HepG2 (cell line): ENCODE measurements at regions not wholly inside any gene's neighbourhood (a gene's known extent, or its start where the extent isn't known, plus 50 kb on each side); places are given as distances from the start of the nearest gene placed in this dataset.

ENCODE experiments used
- ATAC-seq: fragments of 200-7000 bp; cut with Tn5 transposase; 3 replicates; pipeline ENCODE4 v1.9.1; 2020; ENCODE audit warnings: mild to moderate bottlenecking, moderate library complexity
- BruUV-seq: library from RNA; stranded (reverse); fragments of 400-500 nt; replicated peaks from 2 replicates; lab custom pipeline; 2021; lab: Mats Ljungman, UMichigan
- CTCF ChIA-PET: fragments of 300-600 bp; formaldehyde crosslinking; extraction: SDS; loops from one replicate; lab custom pipeline; 2021; ENCODE audit warnings: low total read pairs, inconsistent platforms, low intra/inter-chr PET ratio; lab: Yijun Ruan, JAX
- POLR2A ChIA-PET: fragments of 350-600 bp; sonication (Branson Sonifier 250); formaldehyde crosslinking; loops from one replicate; lab custom pipeline; 2020; ENCODE audit warnings: antibody characterized with exemption, inconsistent platforms; lab: Yijun Ruan, JAX
- DNase-seq: peaks from one replicate; pipeline ENCODE4 v3.0.0-alpha.2; 2015; ENCODE audit warnings: low spot score
- FAIRE-seq: peaks from 3 replicates; lab custom pipeline; 2011; peaks lifted over from hg19 to GRCh38; lab: Jason Lieb, UNC
- H2AFZ ChIP-seq: one replicate; pipeline ENCODE4 v1.6.1; 2011; ENCODE audit warnings: low read length, inconsistent platforms
- H3K27ac ChIP-seq: fragments of 300-600 bp; 3 replicates; pipeline ENCODE4 v1.8.0; 2011; ENCODE audit warnings: mixed run types, mild to moderate bottlenecking, mixed read lengths, low read length, inconsistent platforms; ENCODE audit not compliant: insufficient read depth; ENCODE audit errors: extremely low read length
- H3K27me3 ChIP-seq, 2 experiments: fragments of 200-600 bp in 1 of 2; 2 replicates in 1 of 2; 3 replicates in 1 of 2; pipeline versions ENCODE4 v1.6.0 to v1.8.0; 2011; ENCODE audit warnings: low read length in 2 of 2, mild to moderate bottlenecking in 2 of 2, moderate library complexity in 2 of 2, inconsistent platforms in 1 of 2; ENCODE audit not compliant: insufficient read depth in 2 of 2, control insufficient read depth in 1 of 2
- H3K36me3 ChIP-seq, 2 experiments: fragments of 200-600 bp in 1 of 2; replicated peaks in 1 of 2; 2 replicates in 1 of 2; 3 replicates in 1 of 2; pipeline versions ENCODE4 v1.5.1 to v1.8.0; 2011; ENCODE audit warnings: low read length in 2 of 2, inconsistent platforms in 1 of 2; ENCODE audit not compliant: insufficient read depth in 2 of 2, control insufficient read depth in 1 of 2
- H3K4me1 ChIP-seq: 2 replicates; pipeline ENCODE4 v1.5.1; 2012; ENCODE audit warnings: low read length, inconsistent platforms; ENCODE audit not compliant: insufficient read depth
- H3K4me2 ChIP-seq: 2 replicates; pipeline ENCODE4 v1.6.0; 2011; ENCODE audit warnings: low read depth, low read length, inconsistent platforms
- H3K4me3 ChIP-seq, 3 experiments: fragments of 200-600 bp in 1 of 3; sonication (generic), shearing (Covaris generic) in 1 of 3; replicated peaks in 1 of 3; 2 replicates each; pipeline ENCODE4 v1.5.1; 2011 to 2016; ENCODE audit warnings: low read length in 3 of 3, inconsistent platforms in 2 of 3, low read depth in 2 of 3, mild to moderate bottlenecking in 2 of 3, control low read depth in 1 of 3, mixed read lengths in 1 of 3; ENCODE audit not compliant: insufficient read depth in 1 of 3
- H3K79me2 ChIP-seq: one replicate; pipeline ENCODE4 v1.6.1; 2011; ENCODE audit warnings: low read length, inconsistent platforms; ENCODE audit not compliant: insufficient read depth
- H3K9ac ChIP-seq: 2 replicates; pipeline ENCODE4 v1.6.0; 2011; ENCODE audit warnings: mild to moderate bottlenecking, low read depth, low read length, inconsistent platforms; ENCODE audit not compliant: insufficient read depth
- H3K9me3 ChIP-seq: 2 replicates; pipeline ENCODE4 v1.5.1; 2012; ENCODE audit warnings: mild to moderate bottlenecking, low read length
- H4K20me1 ChIP-seq: 2 replicates; pipeline ENCODE4 v1.6.0; 2011; ENCODE audit warnings: inconsistent platforms, mild to moderate bottlenecking, low read length, moderate library complexity; ENCODE audit not compliant: insufficient read depth
- REST ChIP-seq, 2 experiments: IDR thresholded peaks; 2 replicates each; pipeline ENCODE4 v1.6.1; 2011 to 2012; ENCODE audit warnings: low read length in 2 of 2, borderline replicate concordance in 1 of 2, low read depth in 1 of 2, mild to moderate bottlenecking in 1 of 2, moderate library complexity in 1 of 2
- RFX3 ChIP-seq: IDR thresholded peaks from 2 replicates; pipeline ENCODE4 v1.6.1; 2016; ENCODE audit warnings: missing biosample characterization, missing genetic modification reagents
- ZFX ChIP-seq: sonication (generic); formaldehyde crosslinking; IDR thresholded peaks from 2 replicates; pipeline ENCODE4 v1.4.0; 2020; ENCODE audit warnings: mild to moderate bottlenecking, low read depth, missing genetic modification reagents, moderate library complexity
- ZNF451 ChIP-seq: sonication (generic); formaldehyde crosslinking; IDR thresholded peaks from 2 replicates; pipeline ENCODE4 v1.5.0; 2020; ENCODE audit warnings: mild to moderate bottlenecking, missing genetic modification reagents
- ZNF543 ChIP-seq: sonication (generic); formaldehyde crosslinking; IDR thresholded peaks from 2 replicates; pipeline ENCODE4 v1.4.0; 2020; ENCODE audit warnings: mild to moderate bottlenecking, missing genetic modification reagents
- ZUFSP ChIP-seq: sonication (generic); formaldehyde crosslinking; IDR thresholded peaks from 2 replicates; pipeline ENCODE4 v1.9.0; 2021; ENCODE audit warnings: missing genetic modification reagents, mild to moderate bottlenecking, borderline replicate concordance
- WGBS: methylation state at CpG from one replicate; pipeline ENCODE4 v1.1.6; 2017; ENCODE audit warnings: low lambda C conversion rate; 5-methylcytosine and 5-hydroxymethylcytosine counted together
- in situ Hi-C: cut with HindIII; loops from 2 replicates; pipeline ENCODE4 v1.10.0; 2017; ENCODE audit warnings: low pct_unique_long_range_greater_than_20kb; ENCODE audit not compliant: extremely low pct_ligation_motif_present
- intact Hi-C: fragments of 100-400 bp; cut with micrococcal nuclease; formaldehyde crosslinking; loops from one replicate; pipeline ENCODE4 v1.10.0; 2022; ENCODE audit not compliant: unreplicated experiment
- TF ChIP-seq, protein P1 (sequence below): sonication (generic); formaldehyde crosslinking; conservative IDR thresholded peaks from 2 replicates; pipeline ENCODE4 v1.4.0; 2020; ENCODE audit warnings: missing genetic modification reagents

DNA sequence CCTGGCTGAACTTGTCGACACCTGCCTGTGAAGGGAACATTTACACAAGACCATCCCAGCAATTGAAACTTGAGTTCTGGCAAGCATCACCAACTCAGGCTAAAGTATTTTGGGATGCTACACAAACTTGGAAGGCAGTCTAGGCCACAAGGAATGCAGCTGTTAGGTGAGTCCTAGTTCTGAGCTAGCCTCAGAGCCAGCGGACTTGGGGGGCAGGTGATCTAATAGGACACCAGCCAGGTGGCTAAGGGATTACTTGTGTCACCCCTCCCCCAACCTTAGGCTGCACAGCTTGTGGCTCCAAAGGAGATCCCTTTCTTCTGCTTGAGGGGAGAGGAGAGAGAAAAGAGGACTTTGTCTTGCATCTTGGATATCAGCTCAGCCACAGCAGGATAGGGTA is 62.3 kb upstream of the DKK2 start:
- no peaks in the 10 kb centered on the region for H3K79me2 ChIP-seq
- no TSS peak for BruUV-seq
- no peak overlapping the region for H3K9ac ChIP-seq
- H3K36me3 ChIP-seq = no peaks in the 10 kb centered on the region
- no peaks in the 10 kb centered on the region for H4K20me1 ChIP-seq
- H3K4me3 ChIP-seq = no peak overlapping the region
- no peaks in the 10 kb centered on the region for H3K27me3 ChIP-seq
- 0% methylated on average over 1 of the region's 2 CpGs for WGBS
- FAIRE-seq = no peak
- intact Hi-C loops = no loop called here
- DNase-seq = no peak
- POLR2A ChIA-PET = no interaction called here
- CTCF ChIA-PET = no interaction called here
- H3K4me2 ChIP-seq = no peak overlapping the region
- H3K9me3 ChIP-seq = no peaks in the 10 kb centered on the region
- TF ChIP-seq ZFX (CRISPR knock-in tag) = no peak
- TF ChIP-seq, protein P1, sequence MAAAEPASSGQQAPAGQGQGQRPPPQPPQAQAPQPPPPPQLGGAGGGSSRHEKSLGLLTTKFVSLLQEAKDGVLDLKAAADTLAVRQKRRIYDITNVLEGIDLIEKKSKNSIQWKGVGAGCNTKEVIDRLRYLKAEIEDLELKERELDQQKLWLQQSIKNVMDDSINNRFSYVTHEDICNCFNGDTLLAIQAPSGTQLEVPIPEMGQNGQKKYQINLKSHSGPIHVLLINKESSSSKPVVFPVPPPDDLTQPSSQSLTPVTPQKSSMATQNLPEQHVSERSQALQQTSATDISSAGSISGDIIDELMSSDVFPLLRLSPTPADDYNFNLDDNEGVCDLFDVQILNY (CRISPR knock-in tag) = no peak
- TF ChIP-seq ZNF451 (CRISPR knock-in tag) = no peak
- TF ChIP-seq ZUFSP (CRISPR knock-in tag) = no peak
- TF ChIP-seq RFX3 (CRISPR knock-in tag) = no peak
- TF ChIP-seq REST (IDR thresholded peaks at IDR 0.05; ENCODE audit: borderline replicate concordance in 1 of 2, low read depth in 1 of 2, low read length in 2 of 2) = no peak
- TF ChIP-seq ZNF543 = no peak
- in situ Hi-C loops = no loop called here
- H3K4me1 ChIP-seq = no peaks in the 10 kb centered on the region
- no peak overlapping the region for H2AFZ ChIP-seq
- H3K27ac ChIP-seq = no peak overlapping the region
- no peak for ATAC-seq
